ENCODE measurements at regions not wholly inside any gene's neighbourhood (a gene's known extent, or its start where the extent isn't known, plus 50 kb on each side); places are given as distances from the start of the nearest gene placed in this dataset.
"Not testable (repeated sequence)": the region's sequence is repeated elsewhere in the genome, so short reads cannot be mapped to it uniquely, and the experiment has no call there.

- H3K4me1 ChIP-seq (ENCODE audit: control insufficient read depth in 2 of 3, insufficient read depth in 2 of 3, low read depth in 1 of 3, low read length in 3 of 3); H3K36me3 ChIP-seq (ENCODE audit: control insufficient read depth in 2 of 3, insufficient read depth in 3 of 3, low read length in 3 of 3); intact Hi-C loops (cut with DNase I); H3K9me3 ChIP-seq (ENCODE audit: control insufficient read depth in 2 of 3, insufficient read depth in 1 of 3, low read length in 3 of 3); H3K27ac ChIP-seq (ENCODE audit: low read depth in 2 of 2, low read length in 2 of 2); DNase-seq; H3K27me3 ChIP-seq (ENCODE audit: control insufficient read depth, insufficient read depth, low read length); FAIRE-seq; H3K4me3 ChIP-seq (ENCODE audit: low read length in 3 of 3); H3K9ac ChIP-seq (ENCODE audit: low read length in 3 of 3): not testable (repeated sequence)
Observed at GRCh38 chr2:90220623-90221299, 1529.3 kb downstream of the RPIA start.

DNA sequence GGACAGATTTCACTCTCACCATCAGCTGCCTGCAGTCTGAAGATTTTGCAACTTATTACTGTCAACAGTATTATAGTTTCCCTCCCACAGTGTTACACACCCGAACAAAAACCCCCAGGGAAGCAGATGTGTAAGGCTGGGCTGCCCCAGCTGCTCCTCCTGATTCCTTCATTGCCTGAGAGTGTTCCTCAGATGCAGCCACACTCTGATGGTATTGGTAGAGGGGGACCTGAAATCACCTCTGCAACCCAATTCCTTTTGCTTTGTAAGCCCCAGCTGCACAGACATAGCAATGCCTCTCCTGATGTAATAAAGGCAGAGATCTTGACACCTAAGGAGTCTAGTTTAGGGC, 1529.8 kb downstream of the RPIA start:
- FAIRE-seq (no peak), DNase-seq (no peak)
- H3K4me3 ChIP-seq (ENCODE audit: low read length in 3 of 3), result no peak overlapping the region
- H3K9ac ChIP-seq (ENCODE audit: low read length in 3 of 3), result no peak overlapping the region
- no peaks in the 10 kb centered on the region for H3K36me3 ChIP-seq (ENCODE audit: control insufficient read depth in 2 of 3, insufficient read depth in 3 of 3, low read length in 3 of 3)
- no peaks in the 10 kb centered on the region for H3K4me1 ChIP-seq (ENCODE audit: control insufficient read depth in 2 of 3, insufficient read depth in 2 of 3, low read depth in 1 of 3, low read length in 3 of 3)
- H3K9me3 ChIP-seq (ENCODE audit: control insufficient read depth in 2 of 3, insufficient read depth in 1 of 3, low read length in 3 of 3), result no peaks in the 10 kb centered on the region
- no peaks in the 10 kb centered on the region for H3K27me3 ChIP-seq (ENCODE audit: control insufficient read depth, insufficient read depth, low read length)
- TF ChIP-seq, protein P1, sequence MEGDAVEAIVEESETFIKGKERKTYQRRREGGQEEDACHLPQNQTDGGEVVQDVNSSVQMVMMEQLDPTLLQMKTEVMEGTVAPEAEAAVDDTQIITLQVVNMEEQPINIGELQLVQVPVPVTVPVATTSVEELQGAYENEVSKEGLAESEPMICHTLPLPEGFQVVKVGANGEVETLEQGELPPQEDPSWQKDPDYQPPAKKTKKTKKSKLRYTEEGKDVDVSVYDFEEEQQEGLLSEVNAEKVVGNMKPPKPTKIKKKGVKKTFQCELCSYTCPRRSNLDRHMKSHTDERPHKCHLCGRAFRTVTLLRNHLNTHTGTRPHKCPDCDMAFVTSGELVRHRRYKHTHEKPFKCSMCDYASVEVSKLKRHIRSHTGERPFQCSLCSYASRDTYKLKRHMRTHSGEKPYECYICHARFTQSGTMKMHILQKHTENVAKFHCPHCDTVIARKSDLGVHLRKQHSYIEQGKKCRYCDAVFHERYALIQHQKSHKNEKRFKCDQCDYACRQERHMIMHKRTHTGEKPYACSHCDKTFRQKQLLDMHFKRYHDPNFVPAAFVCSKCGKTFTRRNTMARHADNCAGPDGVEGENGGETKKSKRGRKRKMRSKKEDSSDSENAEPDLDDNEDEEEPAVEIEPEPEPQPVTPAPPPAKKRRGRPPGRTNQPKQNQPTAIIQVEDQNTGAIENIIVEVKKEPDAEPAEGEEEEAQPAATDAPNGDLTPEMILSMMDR (IDR thresholded peaks at IDR 0.05; ENCODE audit: borderline replicate concordance, extremely low read depth, insufficient read depth), result no peak
- H3K27ac ChIP-seq (ENCODE audit: low read depth in 2 of 2, low read length in 2 of 2), result no peak overlapping the region
- intact Hi-C loops (cut with DNase I), result no loop called here

- H3K4me1 ChIP-seq (ENCODE audit: control insufficient read depth in 2 of 3, insufficient read depth in 2 of 3, low read depth in 1 of 3, low read length in 3 of 3); H3K4me3 ChIP-seq (ENCODE audit: low read length in 3 of 3); H3K9me3 ChIP-seq (ENCODE audit: control insufficient read depth in 2 of 3, insufficient read depth in 1 of 3, low read length in 3 of 3); H3K9ac ChIP-seq (ENCODE audit: low read length in 3 of 3); FAIRE-seq; H3K27me3 ChIP-seq (ENCODE audit: control insufficient read depth, insufficient read depth, low read length); intact Hi-C loops (cut with DNase I); H3K36me3 ChIP-seq (ENCODE audit: control insufficient read depth in 2 of 3, insufficient read depth in 3 of 3, low read length in 3 of 3); H3K27ac ChIP-seq (ENCODE audit: low read depth in 2 of 2, low read length in 2 of 2); DNase-seq: not testable (repeated sequence)
Observed at GRCh38 chr2:90224767-90225166, 1533.3 kb downstream of the RPIA start.

DNA sequence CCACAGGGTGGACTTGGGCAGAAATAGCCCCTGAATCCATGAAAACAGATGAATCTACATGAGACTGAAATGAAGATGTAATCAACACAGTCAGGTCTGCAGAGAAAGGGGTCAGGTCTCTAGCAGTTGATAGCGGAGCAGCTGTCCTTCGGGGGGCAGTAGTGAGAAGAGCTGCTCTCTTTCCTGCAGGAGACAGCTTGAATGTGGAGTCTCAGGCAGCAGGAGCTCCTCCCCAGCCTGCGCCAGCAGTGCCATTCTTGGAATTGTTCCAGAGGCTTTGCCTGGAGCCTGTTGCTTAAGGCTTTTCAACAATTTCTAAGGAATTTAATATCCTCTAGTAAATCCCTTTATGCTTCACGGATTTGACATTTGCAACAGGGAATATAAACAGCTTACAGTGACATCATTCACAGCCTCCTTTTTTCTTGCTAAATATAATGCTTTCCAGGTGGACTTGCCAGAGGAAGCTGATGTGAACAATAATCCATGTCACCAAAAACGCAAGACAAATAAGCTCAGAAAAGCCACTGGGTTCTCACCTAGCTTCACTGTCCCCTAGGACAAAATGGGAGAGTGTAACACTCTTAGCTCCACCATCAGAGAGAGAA, 1535.1 kb downstream of the RPIA start:
- H3K4me3 ChIP-seq (ENCODE audit: low read length in 3 of 3); intact Hi-C loops (cut with DNase I); H3K9ac ChIP-seq (ENCODE audit: low read length in 3 of 3); DNase-seq; H3K4me1 ChIP-seq (ENCODE audit: control insufficient read depth in 2 of 3, insufficient read depth in 2 of 3, low read depth in 1 of 3, low read length in 3 of 3); H3K9me3 ChIP-seq (ENCODE audit: control insufficient read depth in 2 of 3, insufficient read depth in 1 of 3, low read length in 3 of 3); H3K36me3 ChIP-seq (ENCODE audit: control insufficient read depth in 2 of 3, insufficient read depth in 3 of 3, low read length in 3 of 3); H3K27ac ChIP-seq (ENCODE audit: low read depth in 2 of 2, low read length in 2 of 2); H3K27me3 ChIP-seq (ENCODE audit: control insufficient read depth, insufficient read depth, low read length): not testable (repeated sequence)
- peak; percentile 81 for FAIRE-seq

DNA sequence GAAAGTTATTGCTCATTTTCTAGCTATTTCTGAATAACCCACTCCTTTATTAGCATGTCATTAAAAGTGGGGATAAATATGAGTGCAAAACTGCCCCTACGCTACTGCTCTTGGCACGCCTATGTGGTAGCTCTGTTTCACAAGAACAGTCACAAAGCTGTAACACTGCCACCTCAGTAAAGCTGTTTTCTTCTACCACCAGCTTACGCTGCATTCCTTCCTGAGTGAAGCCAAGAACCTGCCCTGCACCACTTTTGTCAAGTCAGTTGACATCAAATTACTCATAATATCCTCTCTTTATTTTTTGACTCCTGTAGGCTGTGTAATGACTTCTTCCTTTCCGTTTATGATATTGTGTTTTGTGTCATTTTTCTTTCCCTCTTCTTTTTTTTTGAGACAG, 1539.7 kb downstream of the RPIA start:
- H3K4me3 ChIP-seq (ENCODE audit: low read length in 3 of 3); H3K27ac ChIP-seq (ENCODE audit: low read depth in 2 of 2, low read length in 2 of 2); H3K9me3 ChIP-seq (ENCODE audit: control insufficient read depth in 2 of 3, insufficient read depth in 1 of 3, low read length in 3 of 3); intact Hi-C loops (cut with DNase I); H3K27me3 ChIP-seq (ENCODE audit: control insufficient read depth, insufficient read depth, low read length); H3K9ac ChIP-seq (ENCODE audit: low read length in 3 of 3); H3K36me3 ChIP-seq (ENCODE audit: control insufficient read depth in 2 of 3, insufficient read depth in 3 of 3, low read length in 3 of 3); H3K4me1 ChIP-seq (ENCODE audit: control insufficient read depth in 2 of 3, insufficient read depth in 2 of 3, low read depth in 1 of 3, low read length in 3 of 3); FAIRE-seq; DNase-seq: not testable (repeated sequence)

DNA sequence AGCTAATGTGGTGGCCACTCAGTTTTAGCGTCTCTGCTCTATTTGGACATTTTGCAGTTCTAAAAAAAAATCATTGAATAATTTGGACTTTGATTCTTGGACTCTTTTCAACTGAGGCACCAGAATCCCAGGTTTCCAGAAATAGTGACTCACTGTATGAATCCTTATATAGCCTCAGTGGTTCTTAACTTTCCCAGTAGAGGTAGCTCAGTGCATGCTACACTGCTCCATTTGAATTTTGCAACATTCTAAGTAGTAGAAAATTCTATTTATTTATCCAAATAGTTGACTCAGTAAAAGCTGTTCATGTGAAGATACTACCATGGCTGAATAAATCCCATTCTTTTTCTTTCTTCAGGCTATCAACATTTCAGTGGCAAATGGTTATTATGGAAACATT, 1544.0 kb downstream of the RPIA start:
- intact Hi-C loops (cut with DNase I); FAIRE-seq; H3K4me1 ChIP-seq (ENCODE audit: control insufficient read depth in 2 of 3, insufficient read depth in 2 of 3, low read depth in 1 of 3, low read length in 3 of 3): not testable (repeated sequence)

DNA sequence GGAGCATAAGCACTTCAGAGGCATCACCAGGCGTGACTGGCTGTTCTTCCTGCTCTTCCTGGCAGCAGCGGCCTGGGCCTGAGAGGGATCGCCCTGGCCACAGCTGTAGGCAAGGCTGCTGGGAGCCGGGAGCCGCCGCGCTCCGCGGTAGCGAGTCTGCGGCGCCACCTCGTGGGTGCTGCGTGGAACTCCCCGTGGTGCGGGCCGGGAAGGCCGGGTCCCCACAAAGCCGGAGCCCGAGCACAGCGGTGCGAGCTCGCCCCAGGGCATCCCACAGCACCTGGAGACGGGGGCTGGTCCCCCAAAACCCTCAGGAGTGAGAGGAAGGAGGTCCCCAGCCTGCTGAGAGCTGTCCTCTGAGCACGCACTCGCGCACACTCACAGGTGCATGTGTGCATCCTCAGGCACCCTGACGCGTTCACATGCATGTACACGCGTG, 1546.5 kb downstream of the RPIA start:
- H3K4me1 ChIP-seq (ENCODE audit: control insufficient read depth in 2 of 3, insufficient read depth in 2 of 3, low read depth in 1 of 3, low read length in 3 of 3); H3K4me3 ChIP-seq (ENCODE audit: low read length in 3 of 3); H3K9ac ChIP-seq (ENCODE audit: low read length in 3 of 3); H3K27ac ChIP-seq (ENCODE audit: low read depth in 2 of 2, low read length in 2 of 2); H3K9me3 ChIP-seq (ENCODE audit: control insufficient read depth in 2 of 3, insufficient read depth in 1 of 3, low read length in 3 of 3); intact Hi-C loops (cut with DNase I); H3K36me3 ChIP-seq (ENCODE audit: control insufficient read depth in 2 of 3, insufficient read depth in 3 of 3, low read length in 3 of 3); H3K27me3 ChIP-seq (ENCODE audit: control insufficient read depth, insufficient read depth, low read length); FAIRE-seq: not testable (repeated sequence)
- DNase-seq, result peak in 4 of 5 donors; percentile 12 to 90 (median 46)

More for the DNA sequence above, 1544.0 kb downstream of the RPIA start:
- H3K4me3 ChIP-seq (ENCODE audit: low read length in 3 of 3); H3K9ac ChIP-seq (ENCODE audit: low read length in 3 of 3); H3K27me3 ChIP-seq (ENCODE audit: control insufficient read depth, insufficient read depth, low read length); DNase-seq; H3K9me3 ChIP-seq (ENCODE audit: control insufficient read depth in 2 of 3, insufficient read depth in 1 of 3, low read length in 3 of 3); H3K36me3 ChIP-seq (ENCODE audit: control insufficient read depth in 2 of 3, insufficient read depth in 3 of 3, low read length in 3 of 3); H3K27ac ChIP-seq (ENCODE audit: low read depth in 2 of 2, low read length in 2 of 2): not testable (repeated sequence)

Measured in kidney (tissue), 13 donors.